Common myeloid progenitor, CD34-positive (primary cell): ENCODE measurements at regions not wholly inside any gene's neighbourhood (a gene's known extent, or its start where the extent isn't known, plus 50 kb on each side); places are given as distances from the start of the nearest gene placed in this dataset.

ENCODE experiments used
- CTCF ChIA-PET: fragments of 350-600 bp; sonication (Branson Sonifier 250); formaldehyde crosslinking; loops from one replicate; lab custom pipeline; 2021; ENCODE audit warnings: antibody characterized with exemption; lab: Charles Lee
- POLR2A ChIA-PET: fragments of 350-600 bp; sonication (Branson Sonifier 250); formaldehyde crosslinking; loops from one replicate; lab custom pipeline; 2021; ENCODE audit warnings: antibody characterized with exemption; lab: Charles Lee
- DNase-seq, 3 donors: peaks; one replicate each; pipeline versions ENCODE4 v3.0.0 to v3.0.0-alpha.2; 2013
- H3K27ac ChIP-seq, 2 experiments: 1 replicate in 1 of 2; 2 replicates in 1 of 2; pipeline ENCODE4 v1.7.0; 2013; ENCODE audit warnings: inconsistent platforms in 2 of 2, low read length in 2 of 2, mild to moderate bottlenecking in 2 of 2, low read depth in 1 of 2, moderate library complexity in 1 of 2; ENCODE audit not compliant: severe bottlenecking in 2 of 2, insufficient read depth in 1 of 2, poor library complexity in 1 of 2
- H3K27me3 ChIP-seq, 5 experiments: replicated peaks in 2 of 5; 1 replicate in 3 of 5; 2 replicates in 2 of 5; pipeline versions ENCODE4 v1.6.1 to v1.7.0; 2013; ENCODE audit warnings: low read length in 4 of 5, mild to moderate bottlenecking in 2 of 5, moderate library complexity in 2 of 5, inconsistent platforms in 1 of 5; ENCODE audit not compliant: insufficient read depth in 5 of 5, control insufficient read depth in 4 of 5
- H3K36me3 ChIP-seq, 4 experiments: 1 replicate in 2 of 4; 2 replicates in 2 of 4; pipeline versions ENCODE4 v1.6.1 to v1.7.0; 2013; ENCODE audit warnings: low read length in 3 of 4, control low read depth in 1 of 4, mild to moderate bottlenecking in 1 of 4; ENCODE audit not compliant: control insufficient read depth in 4 of 4, insufficient read depth in 4 of 4
- H3K4me1 ChIP-seq, 4 experiments: 1 replicate in 3 of 4; 2 replicates in 1 of 4; pipeline versions ENCODE4 v1.6.1 to v1.7.1; 2013; ENCODE audit warnings: low read length in 3 of 4, mild to moderate bottlenecking in 3 of 4, control low read depth in 1 of 4, inconsistent platforms in 1 of 4, moderate library complexity in 1 of 4; ENCODE audit not compliant: control insufficient read depth in 4 of 4, insufficient read depth in 4 of 4; ENCODE audit errors: control extremely low read depth in 1 of 4
- H3K4me3 ChIP-seq, 7 experiments: 1 replicate in 4 of 7; 2 replicates in 3 of 7; pipeline versions ENCODE4 v1.5.1 to v1.7.0; 2013; ENCODE audit warnings: mild to moderate bottlenecking in 7 of 7, low read length in 6 of 7, moderate library complexity in 6 of 7, inconsistent platforms in 2 of 7, low read depth in 2 of 7, control low read depth in 1 of 7; ENCODE audit not compliant: insufficient read depth in 4 of 7, control insufficient read depth in 1 of 7; ENCODE audit errors: extremely low read depth in 1 of 7
- H3K9me3 ChIP-seq, 5 experiments: 1 replicate in 4 of 5; 2 replicates in 1 of 5; pipeline versions ENCODE4 v1.6.1 to v1.7.1; 2013; ENCODE audit warnings: low read length in 4 of 5, mild to moderate bottlenecking in 2 of 5, inconsistent platforms in 1 of 5, low read depth in 1 of 5, moderate library complexity in 1 of 5; ENCODE audit not compliant: control insufficient read depth in 4 of 5, insufficient read depth in 2 of 5; ENCODE audit errors: control extremely low read depth in 1 of 5
- WGBS: methylation state at CpG from one replicate; pipeline ENCODE4 v1.1.5; 2013; ENCODE audit not compliant: insufficient coverage; 5-methylcytosine and 5-hydroxymethylcytosine counted together

DNA sequence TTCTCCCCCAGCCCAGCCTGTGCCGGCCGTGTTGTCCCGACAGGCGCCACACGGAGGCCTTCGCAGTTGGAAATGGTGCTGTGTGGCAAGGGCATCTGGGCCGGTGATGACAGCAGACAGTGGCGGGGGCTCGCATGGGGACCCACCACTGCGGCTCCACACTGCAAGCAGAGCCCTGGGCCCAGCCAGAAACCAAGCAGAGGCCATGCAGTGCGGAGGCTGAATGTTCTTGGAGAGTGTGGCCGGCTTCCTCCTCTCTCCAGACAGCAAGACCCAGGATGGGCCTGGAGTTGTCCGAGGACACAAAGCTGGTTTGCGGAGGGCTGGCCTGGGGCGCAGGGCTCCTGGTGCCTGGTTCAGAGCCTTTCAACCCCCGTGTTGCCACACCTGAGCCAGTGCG is 104.6 kb downstream of the SIK1 start:
- no peak overlapping the region for H3K4me3 ChIP-seq
- ChIA-PET CTCF (no interaction called here), POLR2A (no interaction called here)
- H3K27me3 ChIP-seq, result peaks cover 0 to 4% (median 0%) of the 10 kb centered on the region in 5 experiments
- no peak for DNase-seq
- H3K36me3 ChIP-seq, result no peaks in the 10 kb centered on the region
- peaks cover 1 to 22% (median 13%) of the 10 kb centered on the region in 4 experiments for H3K4me1 ChIP-seq
- peaks cover 0 to 10% (median 0%) of the 10 kb centered on the region in 5 experiments for H3K9me3 ChIP-seq
- no peak overlapping the region for H3K27ac ChIP-seq
- WGBS, result 99% methylated on average over 8 of the region's 17 CpGs

DNA sequence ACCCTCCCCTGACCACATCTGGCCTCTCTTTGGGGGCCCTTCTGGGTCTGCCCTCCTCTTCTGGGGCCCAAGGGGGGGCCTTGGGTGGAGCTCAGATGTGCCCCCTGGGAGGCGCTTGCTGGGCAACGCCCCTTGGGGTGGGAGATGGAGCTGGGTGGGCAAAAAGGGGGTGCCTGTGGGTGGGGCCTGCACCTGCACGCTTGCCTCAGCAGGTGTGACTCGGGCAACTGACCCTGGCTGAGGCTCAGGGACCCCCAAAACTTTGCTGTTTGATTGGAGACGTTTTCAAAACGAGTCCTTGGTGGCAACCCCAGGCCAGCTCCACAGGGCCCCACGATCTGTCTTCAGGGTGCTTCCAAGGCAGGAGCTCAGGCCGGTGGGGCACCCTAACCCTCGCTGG is 105.3 kb downstream of the SIK1 start:
- peaks cover 0 to 4% (median 0%) of the 10 kb centered on the region in 5 experiments for H3K27me3 ChIP-seq
- peaks cover under 1 to 19% (median 13%) of the 10 kb centered on the region in 4 experiments for H3K4me1 ChIP-seq
- no peak overlapping the region for H3K4me3 ChIP-seq
- CTCF ChIA-PET, result no interaction called here
- H3K27ac ChIP-seq, result no peak overlapping the region
- 95% methylated on average over 7 of the region's 9 CpGs for WGBS
- POLR2A ChIA-PET, result no interaction called here
- DNase-seq, result no peak
- peaks cover 0 to 10% (median 0%) of the 10 kb centered on the region in 5 experiments for H3K9me3 ChIP-seq
- no peaks in the 10 kb centered on the region for H3K36me3 ChIP-seq

DNA sequence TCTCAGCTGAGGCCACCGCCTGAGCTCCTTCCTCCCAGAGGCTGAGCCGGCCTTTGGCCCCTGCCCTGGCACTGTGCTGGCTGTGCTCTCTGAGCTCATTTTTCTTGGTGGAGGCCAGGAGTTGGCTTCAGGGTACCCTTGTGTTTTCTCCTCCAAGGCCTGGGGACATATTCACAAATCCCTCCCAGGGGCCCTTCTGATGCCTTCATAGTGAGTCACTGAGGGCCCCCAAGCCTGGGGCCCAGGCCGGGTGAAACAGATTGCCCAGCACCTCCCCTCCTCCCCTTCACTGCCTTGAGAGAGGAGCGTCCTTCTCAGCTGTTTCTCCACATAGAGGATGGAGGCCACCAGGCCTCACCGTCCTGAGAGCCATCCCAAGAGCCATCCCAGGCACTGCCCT is 105.8 kb downstream of the SIK1 start:
- peaks cover 0 to 14% (median 12%) of the 10 kb centered on the region in 4 experiments for H3K4me1 ChIP-seq
- no peak overlapping the region for H3K27ac ChIP-seq
- H3K36me3 ChIP-seq, result no peaks in the 10 kb centered on the region
- no peak for DNase-seq
- H3K9me3 ChIP-seq, result peaks cover 0 to 10% (median 0%) of the 10 kb centered on the region in 5 experiments
- H3K27me3 ChIP-seq, result peaks cover 0 to 4% (median 0%) of the 10 kb centered on the region in 5 experiments
- WGBS, result 94% methylated on average over 5 of the region's 5 CpGs
- no peak overlapping the region for H3K4me3 ChIP-seq
- POLR2A ChIA-PET, result no interaction called here
- CTCF ChIA-PET, result no interaction called here

DNA sequence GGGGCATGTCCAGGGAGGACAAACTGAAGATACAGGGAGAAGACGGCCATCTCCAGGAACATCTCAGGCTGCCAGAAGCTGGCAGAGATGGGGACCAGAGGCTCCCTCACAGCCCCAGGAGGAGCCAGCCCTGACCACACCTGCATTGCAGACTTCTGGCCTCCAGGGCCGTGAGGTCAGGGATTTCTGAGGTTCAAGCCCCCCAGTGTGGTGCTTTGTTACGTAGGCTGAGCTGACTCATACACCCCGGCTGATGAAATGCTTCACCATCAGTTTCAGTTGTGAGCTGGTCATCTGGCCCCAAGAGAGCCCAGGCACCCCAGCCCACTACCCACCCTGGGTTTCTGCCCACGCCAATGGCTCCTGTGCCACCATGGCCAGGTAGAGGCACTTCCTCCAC is 106.4 kb downstream of the SIK1 start:
- CTCF ChIA-PET, result interaction anchor here (0.7 to 0.9 kb wide), 2 partner anchors 43 to 252 kb away, joined by 3 read pairs; no protein-coding TSS in a partner anchor

DNA sequence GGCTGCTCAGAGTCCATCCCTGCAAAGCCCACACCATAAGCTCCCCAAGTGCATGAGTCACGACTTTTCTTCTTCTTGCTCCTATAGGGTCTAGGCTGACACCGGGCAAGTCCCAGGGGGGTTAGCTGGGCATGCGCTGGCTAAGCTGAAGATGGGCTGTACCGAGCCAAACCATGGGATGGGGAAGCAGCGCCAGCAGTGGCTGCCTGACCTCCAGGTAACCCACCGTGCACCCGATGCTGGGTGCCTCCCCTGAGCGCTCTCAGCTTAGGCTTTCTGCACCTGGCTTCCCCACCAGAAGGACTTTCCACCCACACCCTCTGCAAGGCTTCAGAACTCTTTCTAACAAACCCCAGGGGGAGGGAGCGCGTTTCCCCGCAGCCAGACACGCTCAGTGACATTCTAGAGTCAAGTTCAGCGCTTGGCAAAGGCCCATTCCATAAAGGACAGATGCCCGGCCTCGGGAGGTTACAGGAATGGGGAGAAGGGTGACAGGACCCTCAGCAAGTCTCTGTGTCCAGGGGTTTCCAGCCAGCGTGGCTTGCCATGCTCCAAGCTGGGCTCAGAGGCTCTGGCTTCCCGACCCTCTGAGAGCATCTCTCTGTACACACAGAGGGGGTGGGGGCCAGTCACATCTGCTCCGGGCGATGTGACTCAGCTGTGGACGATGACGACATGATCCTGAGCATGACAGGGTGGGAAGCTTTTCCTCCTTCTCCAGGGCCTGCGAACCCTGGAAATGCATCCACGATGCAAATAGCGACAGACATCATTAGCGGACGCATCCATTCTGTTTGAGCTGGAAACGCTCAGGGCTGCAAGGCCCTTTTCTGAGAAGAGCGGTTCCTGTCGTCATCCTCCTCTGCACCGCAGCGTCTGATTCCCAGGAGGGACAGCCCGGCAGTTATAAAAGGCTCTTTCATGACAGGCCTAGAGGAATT is 107.8 kb downstream of the SIK1 start:
- Histone ChIP-seq H3K36me3 (no peaks in the 10 kb centered on the region), H3K4me1 (peaks cover 0 to 9% (median 5%) of the 10 kb centered on the region in 4 experiments), H3K9me3 (peaks cover 0 to 10% (median 0%) of the 10 kb centered on the region in 5 experiments), H3K4me3 (no peak overlapping the region), H3K27ac (no peak overlapping the region), H3K27me3 (peaks cover 0 to 4% (median 0%) of the 10 kb centered on the region in 5 experiments)
- POLR2A ChIA-PET, result interaction anchor here (0.6 kb wide), 1 partner anchor 25 kb away, joined by 3 read pairs; no protein-coding TSS in a partner anchor
- WGBS, result 91% methylated on average over 31 of the region's 32 CpGs
- DNase-seq, result no peak
- CTCF ChIA-PET, result interaction anchor here (0.8 to 1.1 kb wide), 3 partner anchors 19 to 327 kb away, joined by 3 to 4 read pairs (median 3); no protein-coding TSS in a partner anchor

More for the DNA sequence above, 106.4 kb downstream of the SIK1 start:
- no peak overlapping the region for H3K4me3 ChIP-seq
- no peak for DNase-seq
- no peaks in the 10 kb centered on the region for H3K36me3 ChIP-seq
- peaks cover 0 to 11% (median 8%) of the 10 kb centered on the region in 4 experiments for H3K4me1 ChIP-seq
- peaks cover 0 to 10% (median 0%) of the 10 kb centered on the region in 5 experiments for H3K9me3 ChIP-seq
- POLR2A ChIA-PET, result no interaction called here
- 96% methylated on average over 5 of the region's 5 CpGs for WGBS
- peaks cover 0 to 4% (median 0%) of the 10 kb centered on the region in 5 experiments for H3K27me3 ChIP-seq
- H3K27ac ChIP-seq, result no peak overlapping the region

DNA sequence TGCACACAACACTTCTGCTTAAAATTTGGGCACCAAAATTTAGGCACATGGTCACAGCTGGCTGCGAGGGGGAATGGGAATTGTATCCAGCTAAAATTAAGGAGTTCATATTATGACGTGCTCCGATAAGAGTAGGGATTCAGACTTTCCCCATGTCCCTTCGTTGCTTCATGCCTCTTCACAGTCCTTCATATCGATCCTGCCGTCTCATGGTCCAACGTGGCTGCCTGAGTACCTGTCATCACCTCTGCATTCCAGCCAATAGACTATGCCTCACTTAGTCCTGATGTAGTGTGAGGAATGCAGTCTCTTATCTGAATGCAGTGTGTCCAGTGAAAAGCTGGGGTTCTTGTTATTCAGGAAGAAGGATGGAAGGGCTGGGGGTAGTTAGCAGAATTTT is 108.6 kb downstream of the SIK1 start:
- no peaks in the 10 kb centered on the region for H3K36me3 ChIP-seq
- 92% methylated on average over 5 of the region's 7 CpGs for WGBS
- no peak for DNase-seq
- peaks cover 0 to 9% (median 5%) of the 10 kb centered on the region in 4 experiments for H3K4me1 ChIP-seq
- H3K27ac ChIP-seq, result no peak overlapping the region
- peaks cover 0 to 4% (median 0%) of the 10 kb centered on the region in 5 experiments for H3K27me3 ChIP-seq
- H3K9me3 ChIP-seq, result peaks cover 0 to 10% (median 0%) of the 10 kb centered on the region in 5 experiments
- no peak overlapping the region for H3K4me3 ChIP-seq
- ChIA-PET POLR2A (interaction anchor here (0.6 kb wide), 1 partner anchor 24 kb away, joined by 3 read pairs; no protein-coding TSS in a partner anchor), CTCF (interaction anchor here (0.8 to 1.1 kb wide), 2 partner anchors 20 to 327 kb away, joined by 3 to 4 read pairs; no protein-coding TSS in a partner anchor)
